ENCODE measurements at regions not wholly inside any gene's neighbourhood (a gene's known extent, or its start where the extent isn't known, plus 50 kb on each side); places are given as distances from the start of the nearest gene placed in this dataset.
"Not testable (repeated sequence)": the region's sequence is repeated elsewhere in the genome, so short reads cannot be mapped to it uniquely, and the experiment has no call there.

GRCh38 chr4:170721812-170722373 lies 632.1 kb upstream of the AADAT start:
- no peak for DNase-seq (ENCODE audit: low read depth in 2 of 3, low spot score in 1 of 3)

DNA sequence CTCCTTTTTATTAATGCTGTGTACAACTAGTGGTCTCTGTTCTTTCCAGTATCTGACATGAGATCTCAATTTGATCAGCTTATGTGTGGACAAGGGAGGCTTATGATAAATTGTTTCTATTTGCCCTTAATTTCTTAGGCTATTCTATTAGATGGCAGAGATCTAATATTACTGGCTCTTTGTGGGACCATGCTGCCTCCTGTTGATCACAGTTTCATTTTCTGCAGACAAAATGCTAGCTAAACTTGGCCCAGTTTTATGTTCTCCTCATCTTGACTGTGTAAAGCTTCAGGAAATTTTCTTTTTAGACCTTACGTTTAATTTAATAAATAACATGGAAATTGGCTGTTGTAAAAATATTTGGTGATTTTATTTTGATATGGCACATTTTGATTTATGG lies 627.1 kb upstream of the AADAT start:
- DNase-seq (ENCODE audit: low read depth in 2 of 3, low spot score in 1 of 3), result no peak

DNA sequence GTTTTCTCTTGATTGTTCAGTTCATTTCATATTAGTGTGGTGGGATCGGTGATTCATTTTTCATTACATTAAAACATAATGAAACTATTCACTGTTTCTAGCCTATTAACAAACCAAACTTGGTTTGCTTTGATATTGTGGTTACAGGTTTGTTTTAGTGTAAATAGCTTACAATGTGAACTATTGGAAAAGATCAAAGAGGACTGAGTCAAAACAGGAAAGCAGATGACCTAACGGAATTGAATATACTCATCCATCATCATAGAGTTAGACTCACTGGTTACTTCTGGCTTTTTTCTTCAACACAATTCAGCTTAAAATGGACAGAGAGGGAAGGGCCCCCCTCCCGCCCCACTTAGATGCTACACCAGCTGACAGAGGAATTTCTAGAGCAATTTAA lies 616.2 kb upstream of the AADAT start:
- no peak for DNase-seq (ENCODE audit: low read depth in 2 of 3, low spot score in 1 of 3)

DNA sequence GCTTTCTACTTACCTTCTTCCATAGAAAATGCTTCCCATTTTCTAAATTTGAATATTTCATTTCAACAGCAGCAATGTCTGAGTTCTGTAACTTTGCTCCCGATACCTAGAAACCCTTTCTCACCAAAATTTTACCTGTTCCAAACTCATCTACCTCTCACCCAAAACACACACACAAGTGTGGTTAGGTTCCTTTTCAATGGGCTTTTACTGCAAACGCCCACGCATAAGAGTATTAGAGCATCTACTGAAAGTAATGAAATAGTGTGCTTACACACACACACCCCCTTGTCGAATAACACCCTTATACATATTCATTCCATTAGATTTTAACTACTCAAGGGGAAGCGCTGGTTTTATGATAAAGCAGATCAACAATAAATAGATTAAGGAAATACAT lies 610.3 kb upstream of the AADAT start:
- no peak for DNase-seq (ENCODE audit: low read depth in 2 of 3, low spot score in 1 of 3)

DNA sequence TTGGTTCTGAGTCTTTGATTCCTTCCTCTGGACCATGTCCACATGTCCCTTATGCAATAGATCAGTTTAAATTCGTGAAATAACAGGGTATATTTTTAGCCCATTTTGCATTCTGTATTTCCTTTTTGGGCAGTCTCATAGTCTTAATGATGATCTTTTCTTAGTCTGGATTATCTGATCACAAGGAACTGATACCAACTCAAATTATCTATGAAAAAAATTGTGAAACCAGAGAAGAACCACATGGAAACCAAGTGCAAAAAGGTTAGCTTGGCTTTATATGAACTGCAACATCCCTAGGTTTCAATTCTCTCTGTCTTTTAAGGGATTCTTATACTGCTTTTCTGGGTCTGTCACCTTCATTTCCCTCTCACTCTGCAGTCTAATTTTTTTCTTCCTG lies 608.6 kb upstream of the AADAT start:
- DNase-seq (ENCODE audit: low read depth in 2 of 3, low spot score in 1 of 3), result no peak

GRCh38 chr4:170697845-170698244 lies 608.1 kb upstream of the AADAT start:
- no peak for DNase-seq (ENCODE audit: low read depth in 2 of 3, low spot score in 1 of 3)

GRCh38 chr4:170697045-170697444 lies 607.3 kb upstream of the AADAT start:
- DNase-seq (ENCODE audit: low read depth in 2 of 3, low spot score in 1 of 3), result no peak

DNA sequence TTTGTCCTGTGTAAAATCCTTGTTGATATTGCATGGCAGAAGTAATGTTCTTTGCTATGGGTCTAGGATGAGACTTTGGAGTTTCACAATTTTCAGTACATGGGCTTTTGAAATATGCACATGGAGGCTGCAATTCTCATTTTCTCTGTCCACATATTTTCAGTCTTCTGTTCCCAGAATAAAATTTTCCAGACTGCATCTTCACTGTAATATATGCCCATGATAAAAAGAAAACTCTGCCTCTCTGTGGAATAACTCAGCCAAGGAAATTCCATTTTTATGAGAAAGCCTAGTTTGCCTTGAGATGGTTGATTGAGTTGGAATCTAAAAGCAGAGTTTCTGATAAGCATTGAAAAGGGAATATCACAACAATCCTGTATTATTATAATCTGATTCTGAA lies 601.4 kb upstream of the AADAT start:
- DNase-seq (ENCODE audit: low read depth in 2 of 3, low spot score in 1 of 3), result no peak

DNA sequence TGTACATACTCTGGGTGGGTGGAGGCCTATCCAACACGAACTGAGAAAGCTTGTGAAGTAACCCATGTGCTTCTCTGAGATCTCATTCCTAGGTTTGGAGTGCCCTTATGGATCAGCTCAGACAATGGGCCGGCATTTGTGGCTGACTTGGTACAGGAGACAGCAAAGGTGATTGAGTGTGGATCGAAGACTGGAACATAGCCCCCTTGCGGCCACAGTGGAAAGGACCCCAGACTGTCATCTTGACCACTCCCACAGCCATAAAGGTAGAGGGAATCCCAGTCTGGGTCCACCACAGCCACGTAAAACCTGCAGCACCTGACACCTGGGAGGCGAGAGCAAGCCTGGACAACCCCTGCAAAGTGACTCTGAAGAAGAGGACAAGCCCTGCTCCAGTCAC lies 598.0 kb upstream of the AADAT start:
- DNase-seq (ENCODE audit: low read depth in 2 of 3, low spot score in 1 of 3), result no peak

DNA sequence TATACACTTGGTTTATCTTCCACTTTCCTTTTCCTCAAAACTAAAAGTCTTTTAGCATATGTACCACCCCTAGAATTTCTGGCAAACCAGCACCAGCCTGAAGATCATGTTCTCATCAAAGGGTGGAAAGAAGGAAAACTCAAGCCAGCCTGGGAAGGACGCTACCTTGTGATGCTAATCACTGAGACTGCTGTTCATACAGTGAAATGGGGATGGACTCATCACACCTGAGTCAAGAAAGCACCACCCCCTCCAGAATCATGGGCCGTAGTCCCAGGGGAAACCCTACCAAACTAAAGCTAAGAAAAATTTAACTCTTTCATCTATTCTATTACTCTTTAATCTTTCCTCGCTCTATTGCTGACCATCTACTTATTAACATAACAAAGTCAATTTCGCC lies 595.9 kb upstream of the AADAT start:
- not testable (repeated sequence) for DNase-seq (ENCODE audit: low read depth in 2 of 3, low spot score in 1 of 3)

GRCh38 chr4:170682558-170683294 lies 593.0 kb upstream of the AADAT start:
- DNase-seq (ENCODE audit: low read depth in 2 of 3, low spot score in 1 of 3), result no peak

DNA sequence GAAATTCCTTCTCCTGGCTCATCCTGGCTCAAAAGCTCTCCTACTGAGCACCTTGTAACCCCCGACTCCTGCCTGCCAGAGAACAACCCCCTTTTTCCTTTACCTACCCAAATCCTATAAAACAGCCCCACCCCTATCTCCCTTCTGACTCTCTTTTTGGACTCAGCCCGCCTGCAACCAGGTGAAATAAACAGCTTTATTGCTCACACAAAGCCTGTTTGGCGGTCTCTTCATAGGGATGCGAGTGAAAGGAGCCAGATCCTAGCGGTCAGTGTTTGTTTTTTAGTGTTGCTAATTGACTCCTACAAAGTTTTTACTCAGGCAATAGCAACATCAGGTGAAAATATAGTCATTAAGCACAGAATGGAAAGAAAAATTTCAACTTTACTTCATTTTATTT lies 592.3 kb upstream of the AADAT start:
- DNase-seq (ENCODE audit: low read depth in 2 of 3, low spot score in 1 of 3), result not testable (repeated sequence)

DNA sequence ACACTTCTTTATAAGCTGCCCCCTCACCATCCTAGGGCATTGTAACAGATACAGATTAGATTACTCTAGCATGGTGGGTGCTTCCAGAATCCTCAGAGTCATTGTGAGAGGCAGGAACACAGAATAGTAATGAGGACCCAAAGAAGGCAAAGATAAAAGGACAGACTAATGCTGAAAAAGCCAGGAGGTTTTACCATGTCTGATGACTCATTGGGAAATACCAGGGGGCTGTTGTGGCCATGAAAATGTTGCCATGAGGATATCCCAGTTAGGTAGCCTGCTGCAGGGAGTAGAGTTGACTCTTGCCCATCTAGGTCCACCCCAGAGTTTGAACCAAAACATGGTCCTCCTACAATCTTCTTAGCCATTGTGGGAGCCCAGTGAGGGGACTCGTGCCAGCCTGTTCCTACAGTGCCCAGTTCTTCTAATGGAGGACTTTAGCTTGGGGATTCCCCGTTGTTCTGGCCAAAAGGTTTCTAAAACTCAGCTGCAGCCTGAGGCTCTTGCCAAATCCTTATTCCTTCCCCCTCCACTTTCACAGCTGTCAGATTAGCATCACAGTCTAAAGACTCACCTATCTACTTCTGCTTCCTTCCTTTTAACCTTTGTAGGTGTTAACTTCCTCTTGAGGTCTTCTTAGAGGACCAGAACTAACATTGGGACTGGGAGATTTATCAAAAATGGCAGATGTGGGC lies 586.0 kb upstream of the AADAT start:
- DNase-seq (ENCODE audit: low read depth in 2 of 3, low spot score in 1 of 3), result no peak

- DNase-seq (ENCODE audit: low read depth in 2 of 3, low spot score in 1 of 3), result no peak
Observed at GRCh38 chr4:170674176-170674575, 584.4 kb upstream of the AADAT start.

GRCh38 chr4:170672381-170672965 lies 582.7 kb upstream of the AADAT start:
- no peak for DNase-seq (ENCODE audit: low read depth in 2 of 3, low spot score in 1 of 3)

DNA sequence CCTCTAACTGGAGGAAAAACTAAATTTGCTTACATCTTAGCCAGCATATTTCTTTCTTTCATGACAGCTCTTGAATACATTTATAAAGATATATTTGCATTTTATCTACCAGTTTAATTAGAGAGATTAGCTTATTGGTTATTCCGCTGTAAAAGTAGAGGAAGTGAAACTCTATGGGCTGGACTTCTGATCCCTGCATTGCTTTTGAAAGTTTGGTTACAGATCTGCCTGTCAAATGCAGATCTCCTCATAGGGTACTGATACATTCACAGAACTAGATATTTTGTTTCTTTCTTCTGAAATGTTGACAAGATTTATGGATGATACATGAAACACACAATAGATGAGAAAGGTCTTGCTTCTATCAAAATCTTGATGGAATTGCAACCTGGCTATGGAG lies 581.4 kb upstream of the AADAT start:
- no peak for DNase-seq (ENCODE audit: low read depth in 2 of 3, low spot score in 1 of 3)

- DNase-seq (ENCODE audit: low read depth in 2 of 3, low spot score in 1 of 3), result no peak
Observed at GRCh38 chr4:170667814-170668213, 578.1 kb upstream of the AADAT start.

GRCh38 chr4:170666909-170667308 lies 577.2 kb upstream of the AADAT start:
- no peak for DNase-seq (ENCODE audit: low read depth in 2 of 3, low spot score in 1 of 3)

- DNase-seq (ENCODE audit: low read depth in 2 of 3, low spot score in 1 of 3), result no peak
Observed at GRCh38 chr4:170662250-170662649, 572.5 kb upstream of the AADAT start.

- DNase-seq (ENCODE audit: low read depth in 2 of 3, low spot score in 1 of 3), result no peak
Observed at GRCh38 chr4:170657761-170658160, 568.0 kb upstream of the AADAT start.

GRCh38 chr4:170656506-170656905 lies 566.8 kb upstream of the AADAT start:
- no peak for DNase-seq (ENCODE audit: low read depth in 2 of 3, low spot score in 1 of 3)

GRCh38 chr4:170652571-170652970 lies 562.8 kb upstream of the AADAT start:
- no peak for DNase-seq (ENCODE audit: low read depth in 2 of 3, low spot score in 1 of 3)
